ENCODE measurements at regions not wholly inside any gene's neighbourhood (a gene's known extent, or its start where the extent isn't known, plus 50 kb on each side); places are given as distances from the start of the nearest gene placed in this dataset.

DNA sequence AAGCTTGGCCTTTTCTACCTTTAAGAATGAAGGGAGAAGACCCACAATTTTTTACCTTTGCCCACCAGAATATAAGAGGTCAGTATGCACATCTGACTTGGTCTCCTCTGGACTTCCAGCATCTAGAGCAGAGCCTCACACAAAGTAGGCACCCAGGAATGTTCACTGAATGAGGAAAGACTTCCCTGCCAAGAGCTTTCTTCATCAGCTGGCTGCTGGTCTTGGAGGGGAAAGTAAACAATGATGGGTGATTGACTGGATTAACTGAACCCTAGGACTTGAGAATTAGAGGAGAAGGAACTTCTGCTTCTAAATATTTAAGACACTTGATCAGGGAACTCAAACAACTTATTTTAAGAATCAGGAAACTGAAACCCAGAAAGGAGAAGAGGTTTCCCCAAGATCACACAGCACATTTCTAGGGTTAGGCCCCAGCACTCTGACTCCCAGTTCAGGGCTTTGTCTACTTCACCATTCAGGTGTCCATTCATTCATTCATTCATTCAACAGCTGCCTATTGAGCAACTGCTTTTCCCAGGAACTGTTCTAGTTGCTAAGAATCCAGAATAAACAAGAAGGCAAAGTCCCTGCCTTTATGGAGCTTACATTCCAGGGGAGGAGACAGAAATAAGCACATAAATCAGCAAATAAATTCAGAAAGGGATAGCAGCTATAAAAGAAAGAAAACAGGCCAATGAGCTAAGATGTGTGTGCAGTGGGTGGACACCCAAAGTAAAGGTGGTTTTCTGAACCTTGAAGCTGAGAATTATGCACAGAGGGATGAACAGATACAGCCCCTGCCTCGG lies 216.9 kb upstream of the LRFN2 start:
- TF ChIP-seq CTCF (IDR thresholded peaks at IDR 0.05; ENCODE audit: low read depth, low read length) = no peak
- no peak overlapping the region for H3K4me3 ChIP-seq (replicated peaks in 1 of 2; ENCODE audit: low read depth in 2 of 2, low read length in 2 of 2)
- no peak for DNase-seq (ENCODE audit: low read depth in 2 of 2)

DNA sequence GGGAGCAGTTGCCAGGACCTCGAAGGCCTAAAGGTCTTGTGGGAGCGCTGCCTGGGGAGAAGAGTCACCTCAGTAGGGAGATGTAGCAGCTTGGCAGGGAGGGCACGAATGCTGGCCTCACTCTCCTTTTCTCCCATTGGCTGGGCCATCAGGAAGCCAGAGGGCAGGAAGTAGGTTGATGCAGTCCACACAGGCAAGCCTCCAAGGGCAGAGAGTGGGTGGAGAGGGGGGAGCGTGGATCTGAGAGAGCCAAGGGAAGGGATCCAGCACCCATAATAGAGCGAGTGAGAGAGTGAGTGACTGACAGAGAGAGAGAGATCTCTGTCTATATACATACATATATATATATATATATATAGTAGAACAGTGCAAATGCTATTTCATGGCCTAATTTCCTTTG lies 215.3 kb upstream of the LRFN2 start:
- no peak for TF ChIP-seq CTCF (IDR thresholded peaks at IDR 0.05; ENCODE audit: low read depth, low read length)
- H3K4me3 ChIP-seq (replicated peaks in 1 of 2; ENCODE audit: low read depth in 2 of 2, low read length in 2 of 2) = no peak overlapping the region
- DNase-seq (ENCODE audit: low read depth in 2 of 2) = no peak

DNA sequence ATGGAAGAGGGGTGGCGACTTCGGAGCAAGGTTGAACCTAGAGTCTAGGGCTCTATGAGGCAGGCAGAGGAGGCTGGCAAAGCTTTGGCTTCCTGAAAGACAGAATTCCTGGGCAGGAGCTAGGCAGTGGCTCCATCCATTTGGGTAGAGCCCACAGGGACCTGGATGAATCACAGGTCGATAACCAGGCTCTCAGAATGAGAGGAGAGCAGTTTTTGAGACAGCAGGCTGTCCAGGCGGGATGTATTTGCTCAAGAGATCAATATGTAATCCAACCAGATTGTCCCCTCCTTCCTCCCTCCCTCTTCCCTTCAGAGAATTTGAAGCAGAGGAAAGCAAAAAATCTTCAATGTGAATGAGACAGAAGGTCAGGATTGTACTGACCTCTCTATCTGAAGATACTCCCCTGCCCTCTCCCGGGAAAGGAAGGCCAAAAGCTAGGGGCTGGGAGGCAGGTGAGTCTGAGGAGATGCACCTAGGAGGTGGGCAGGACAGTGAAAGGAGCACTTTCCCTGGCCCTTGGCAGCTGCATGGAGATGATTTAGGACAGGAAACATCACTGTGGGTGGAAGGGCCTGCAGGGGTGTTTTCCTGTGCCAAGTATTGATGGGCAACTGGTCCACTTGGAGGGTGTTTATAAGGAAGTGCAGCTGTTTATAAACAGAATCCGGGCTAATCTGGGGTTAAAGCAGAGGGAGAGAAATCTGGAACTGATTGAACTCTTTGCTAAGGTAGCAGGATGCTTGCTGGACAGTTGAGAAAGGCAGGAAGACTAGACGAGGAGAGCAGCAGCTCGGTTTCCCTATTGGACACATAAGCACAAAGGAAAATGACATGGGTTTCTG lies 212.4 kb upstream of the LRFN2 start:
- no peak overlapping the region for H3K4me3 ChIP-seq (replicated peaks in 1 of 2; ENCODE audit: low read depth in 2 of 2, low read length in 2 of 2)
- no peak for TF ChIP-seq CTCF (IDR thresholded peaks at IDR 0.05; ENCODE audit: low read depth, low read length)
- DNase-seq (ENCODE audit: low read depth in 2 of 2) = no peak

DNA sequence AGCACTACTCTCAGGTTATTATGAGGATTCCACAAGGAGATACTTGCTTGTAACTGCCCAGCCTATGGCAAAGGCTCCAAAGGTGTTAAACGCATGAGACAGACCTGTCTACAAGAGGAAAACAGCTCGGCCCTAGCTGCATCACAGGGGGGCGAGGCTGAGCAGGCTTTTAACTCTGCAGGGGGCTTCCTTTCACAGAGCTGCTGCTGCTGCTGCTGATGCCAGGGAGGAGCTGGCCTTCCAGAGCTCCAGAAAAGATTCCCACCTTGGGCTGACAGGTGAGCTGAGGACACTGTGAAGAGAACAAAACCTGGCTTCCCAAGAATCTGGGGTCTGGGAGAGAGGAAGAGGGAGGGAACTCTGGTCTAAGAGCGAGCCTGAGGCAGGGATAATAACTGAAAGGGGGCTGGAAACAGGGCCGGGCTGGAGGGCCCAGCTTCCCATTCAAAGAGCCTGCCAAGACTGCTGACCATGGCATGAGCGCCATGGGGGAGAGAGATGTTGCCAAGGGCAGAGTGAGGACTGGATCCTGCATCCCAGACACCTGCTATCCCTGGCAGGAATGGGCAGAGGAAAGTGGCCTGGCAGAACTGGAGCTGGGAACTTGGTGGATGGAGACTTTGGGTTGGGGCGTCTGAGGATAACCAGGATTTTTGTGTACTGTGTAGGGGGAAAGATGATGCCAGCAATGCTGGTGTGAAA lies 211.1 kb upstream of the LRFN2 start:
- H3K4me3 ChIP-seq (replicated peaks in 1 of 2; ENCODE audit: low read depth in 2 of 2, low read length in 2 of 2) = no peak overlapping the region
- DNase-seq (ENCODE audit: low read depth in 2 of 2) = no peak
- TF ChIP-seq CTCF (IDR thresholded peaks at IDR 0.05; ENCODE audit: low read depth, low read length) = no peak

DNA sequence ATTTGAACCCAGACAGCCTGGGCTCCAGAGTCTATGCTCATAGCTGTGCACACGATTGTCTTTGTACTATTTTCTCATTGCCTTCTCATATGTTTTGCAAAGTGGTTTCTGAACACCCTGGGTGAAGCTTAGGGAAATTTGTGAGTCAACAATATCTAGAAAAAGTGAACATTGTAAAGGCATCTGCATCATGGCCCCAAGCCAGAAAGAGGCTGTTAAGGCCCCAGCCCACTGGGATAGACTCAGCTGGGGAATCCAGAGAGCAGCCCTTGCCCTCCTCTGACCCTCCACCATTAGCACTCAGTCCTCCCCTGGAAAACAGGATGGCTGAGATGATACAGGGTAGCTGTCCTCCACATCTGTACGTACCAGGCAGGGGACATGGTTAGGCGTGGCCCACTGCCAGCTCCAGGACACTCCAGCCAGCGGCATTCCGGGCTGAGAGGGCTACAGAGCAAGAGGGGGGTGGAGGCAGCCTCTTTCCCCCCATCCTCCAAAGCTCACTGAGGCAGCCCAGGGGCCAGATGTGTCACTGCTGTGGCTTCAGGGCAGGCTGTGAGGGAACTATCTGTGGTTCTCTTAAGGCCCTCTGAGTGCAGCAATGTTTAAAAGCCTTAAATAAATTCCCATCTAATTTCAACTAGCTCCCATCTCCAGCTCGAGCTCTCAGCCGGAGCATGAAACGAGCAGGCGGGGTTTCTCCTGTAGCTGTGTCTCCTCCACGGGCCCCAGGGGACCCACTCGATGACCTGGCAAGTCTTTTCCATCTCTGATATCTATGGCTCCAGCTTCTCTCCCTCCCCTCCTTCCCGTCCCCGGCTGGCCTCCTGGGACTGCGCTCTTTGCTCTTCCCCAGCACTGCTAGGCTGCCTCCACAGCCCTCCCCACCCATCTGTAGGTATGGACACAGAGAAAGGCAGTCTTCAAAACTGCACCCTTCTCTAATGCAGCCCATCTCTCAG lies 209.4 kb upstream of the LRFN2 start:
- peak in 1 of 2 donors; percentile 3 for DNase-seq (ENCODE audit: low read depth in 2 of 2)
- no peak overlapping the region for H3K4me3 ChIP-seq (replicated peaks in 1 of 2; ENCODE audit: low read depth in 2 of 2, low read length in 2 of 2)
- no peak for TF ChIP-seq CTCF (IDR thresholded peaks at IDR 0.05; ENCODE audit: low read depth, low read length)

DNA sequence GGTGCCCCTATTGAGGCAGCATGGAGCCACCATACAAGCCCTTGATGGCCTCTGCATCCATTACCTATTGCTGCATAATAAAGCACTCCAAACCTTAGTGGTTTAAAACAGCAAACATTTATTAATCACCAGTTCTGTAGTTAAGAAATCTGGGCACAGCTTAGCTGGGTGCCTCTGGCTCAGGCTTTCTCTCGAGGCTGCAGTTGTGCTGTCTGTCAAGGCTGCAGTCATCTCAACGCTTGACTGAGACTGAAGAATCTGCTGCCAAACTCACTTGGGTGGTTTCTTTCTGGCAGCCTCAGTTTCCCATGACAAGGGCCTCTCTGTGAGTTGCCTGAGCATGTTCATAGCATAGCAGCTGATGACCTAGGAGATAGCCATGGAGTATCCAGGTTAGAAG lies 207.4 kb upstream of the LRFN2 start:
- no peak overlapping the region for H3K4me3 ChIP-seq (replicated peaks in 1 of 2; ENCODE audit: low read depth in 2 of 2, low read length in 2 of 2)
- no peak for DNase-seq (ENCODE audit: low read depth in 2 of 2)
- no peak for TF ChIP-seq CTCF (IDR thresholded peaks at IDR 0.05; ENCODE audit: low read depth, low read length)
